Tibial nerve (tissue), 4 donors: ENCODE measurements at regions not wholly inside any gene's neighbourhood (a gene's known extent, or its start where the extent isn't known, plus 50 kb on each side); places are given as distances from the start of the nearest gene placed in this dataset.

ENCODE experiments used
- DNase-seq, 2 donors: peaks; one replicate each; pipeline ENCODE4 v3.0.0-alpha.2; 2019; ENCODE audit warnings: low spot score in 2 of 2
- H3K27ac ChIP-seq, 4 donors: fragments of 200-600 bp; sonication (generic) in 3 of 4; one replicate each; pipeline ENCODE4 v1.5.1; 2017 to 2019; ENCODE audit warnings: mild to moderate bottlenecking in 1 of 4
- H3K27me3 ChIP-seq, 2 donors: fragments of 200-600 bp; sonication (generic) in 1 of 2; one replicate each; pipeline versions ENCODE4 v1.5.1 to v1.6.0; 2017 to 2019
- H3K36me3 ChIP-seq, 3 donors: fragments of 200-600 bp; sonication (generic); one replicate each; pipeline ENCODE4 v1.5.1; 2018 to 2019
- H3K4me1 ChIP-seq, 4 donors: fragments of 200-600 bp; sonication (generic) in 3 of 4; one replicate each; pipeline ENCODE4 v1.5.1; 2017 to 2019
- H3K4me3 ChIP-seq, 4 donors: fragments of 200-600 bp; sonication (generic) in 3 of 4; one replicate each; pipeline ENCODE4 v1.5.1; 2017 to 2019; ENCODE audit warnings: mild to moderate bottlenecking in 1 of 4, moderate library complexity in 1 of 4
- H3K9me3 ChIP-seq, 4 donors: fragments of 200-600 bp; sonication (generic) in 3 of 4; one replicate each; pipeline ENCODE4 v1.5.1; 2017 to 2019
- CTCF ChIP-seq, 5 experiments: fragments of 200-600 bp in 3 of 5; fragments of 450-650 bp in 2 of 5; sonication (generic) in 3 of 5; IDR thresholded peaks; one replicate each; pipeline ENCODE4 v1.5.1; 2016 to 2019; ENCODE audit warnings: antibody characterized with exemption in 5 of 5, mild to moderate bottlenecking in 3 of 5, moderate library complexity in 2 of 5
- EP300 ChIP-seq, 2 donors: sonication (generic); formaldehyde crosslinking; IDR thresholded peaks; one replicate each; pipeline ENCODE4 v1.6.1; 2017; ENCODE audit warnings: antibody characterized with exemption in 2 of 2, mild to moderate bottlenecking in 1 of 2
- POLR2A ChIP-seq, 2 donors: fragments of 450-650 bp; IDR thresholded peaks; one replicate each; pipeline ENCODE4 v1.6.1; 2017; ENCODE audit warnings: antibody characterized with exemption in 2 of 2, mild to moderate bottlenecking in 2 of 2, moderate library complexity in 2 of 2
- WGBS, 2 donors: methylation state at CpG; one replicate each; pipeline ENCODE4 v1.1.5; 2018; 5-methylcytosine and 5-hydroxymethylcytosine counted together

GRCh38 chr13:91264484-91264883, 83.0 kb upstream of the MIR17HG start:
- H3K36me3 ChIP-seq, result no peaks in the 10 kb centered on the region
- no peaks in the 10 kb centered on the region for H3K4me1 ChIP-seq
- H3K4me3 ChIP-seq, result no peak overlapping the region
- TF ChIP-seq POLR2A (IDR thresholded peaks at IDR 0.05) (no peak), CTCF (IDR thresholded peaks at IDR 0.05) (no peak), EP300 (IDR thresholded peaks at IDR 0.05) (no peak)
- no peak overlapping the region for H3K27ac ChIP-seq
- no peak for DNase-seq
- H3K27me3 ChIP-seq, result no peaks in the 10 kb centered on the region
- peaks cover 0 to 23% (median 3%) of the 10 kb centered on the region in 4 donors for H3K9me3 ChIP-seq
- 94 to 98% methylated on average over 2 of the region's 2 CpGs for WGBS, 2 donors

GRCh38 chr13:91269237-91269636, 78.2 kb upstream of the MIR17HG start:
- Histone ChIP-seq H3K9me3 (peaks cover 0 to 17% (median 3%) of the 10 kb centered on the region in 4 donors), H3K27ac (no peak overlapping the region), H3K4me3 (no peak overlapping the region), H3K4me1 (no peaks in the 10 kb centered on the region), H3K36me3 (no peaks in the 10 kb centered on the region), H3K27me3 (no peaks in the 10 kb centered on the region)
- no peak for DNase-seq
- 95 to 98% methylated on average over 1 of the region's 1 CpG for WGBS, 2 donors
- TF ChIP-seq POLR2A (IDR thresholded peaks at IDR 0.05), result no peak
- no peak for TF ChIP-seq CTCF (IDR thresholded peaks at IDR 0.05)
- no peak for TF ChIP-seq EP300 (IDR thresholded peaks at IDR 0.05)

- TF ChIP-seq EP300 (IDR thresholded peaks at IDR 0.05) (no peak), CTCF (IDR thresholded peaks at IDR 0.05) (no peak), POLR2A (IDR thresholded peaks at IDR 0.05) (no peak)
- no peak overlapping the region for H3K27ac ChIP-seq
- no peaks in the 10 kb centered on the region for H3K36me3 ChIP-seq
- H3K4me1 ChIP-seq, result no peaks in the 10 kb centered on the region
- no peak overlapping the region for H3K4me3 ChIP-seq
- 36 to 48% methylated on average over 3 of the region's 3 CpGs for WGBS, 2 donors
- DNase-seq, result no peak
- H3K27me3 ChIP-seq, result no peaks in the 10 kb centered on the region
- H3K9me3 ChIP-seq, result peaks cover 0 to 9% (median 3%) of the 10 kb centered on the region in 4 donors
Measured at GRCh38 chr13:91270031-91270430, 77.5 kb upstream of the MIR17HG start.

- WGBS, 2 donors, result 89 to 97% methylated on average over 9 of the region's 9 CpGs
- Histone ChIP-seq H3K9me3 (peaks cover 0 to 5% (median 0%) of the 10 kb centered on the region in 4 donors), H3K4me3 (no peak overlapping the region), H3K27ac (no peak overlapping the region), H3K27me3 (no peaks in the 10 kb centered on the region), H3K4me1 (no peaks in the 10 kb centered on the region), H3K36me3 (no peaks in the 10 kb centered on the region)
- TF ChIP-seq EP300 (IDR thresholded peaks at IDR 0.05) (no peak), POLR2A (IDR thresholded peaks at IDR 0.05) (no peak), CTCF (IDR thresholded peaks at IDR 0.05) (no peak)
- DNase-seq, result no peak
Measured at GRCh38 chr13:91272235-91272777, 75.2 kb upstream of the MIR17HG start.

- H3K4me3 ChIP-seq, result no peak overlapping the region
- WGBS, 2 donors, result 74 to 86% methylated on average over 3 of the region's 3 CpGs
- H3K4me1 ChIP-seq, result no peaks in the 10 kb centered on the region
- no peak for DNase-seq
- no peaks in the 10 kb centered on the region for H3K36me3 ChIP-seq
- peaks cover 0 to 7% (median 0%) of the 10 kb centered on the region in 4 donors for H3K9me3 ChIP-seq
- H3K27ac ChIP-seq, result no peak overlapping the region
- H3K27me3 ChIP-seq, result no peaks in the 10 kb centered on the region
- TF ChIP-seq EP300 (IDR thresholded peaks at IDR 0.05), result no peak
- no peak for TF ChIP-seq POLR2A (IDR thresholded peaks at IDR 0.05)
Measured at GRCh38 chr13:91273675-91274074, 73.8 kb upstream of the MIR17HG start.
